HepG2 (cell line): ENCODE measurements at regions not wholly inside any gene's neighbourhood (a gene's known extent, or its start where the extent isn't known, plus 50 kb on each side); places are given as distances from the start of the nearest gene placed in this dataset.
"Not testable (repeated sequence)": the region's sequence is repeated elsewhere in the genome, so short reads cannot be mapped to it uniquely, and the experiment has no call there.

ENCODE experiments used
- ATAC-seq: fragments of 200-7000 bp; cut with Tn5 transposase; 3 replicates; pipeline ENCODE4 v1.9.1; 2020; ENCODE audit warnings: mild to moderate bottlenecking, moderate library complexity
- BruUV-seq: library from RNA; stranded (reverse); fragments of 400-500 nt; replicated peaks from 2 replicates; lab custom pipeline; 2021; lab: Mats Ljungman, UMichigan
- CTCF ChIA-PET: fragments of 300-600 bp; formaldehyde crosslinking; extraction: SDS; loops from one replicate; lab custom pipeline; 2021; ENCODE audit warnings: low total read pairs, inconsistent platforms, low intra/inter-chr PET ratio; lab: Yijun Ruan, JAX
- POLR2A ChIA-PET: fragments of 350-600 bp; sonication (Branson Sonifier 250); formaldehyde crosslinking; loops from one replicate; lab custom pipeline; 2020; ENCODE audit warnings: antibody characterized with exemption, inconsistent platforms; lab: Yijun Ruan, JAX
- DNase-seq: peaks from one replicate; pipeline ENCODE4 v3.0.0-alpha.2; 2015; ENCODE audit warnings: low spot score
- FAIRE-seq: peaks from 3 replicates; lab custom pipeline; 2011; peaks lifted over from hg19 to GRCh38; lab: Jason Lieb, UNC
- H2AFZ ChIP-seq: one replicate; pipeline ENCODE4 v1.6.1; 2011; ENCODE audit warnings: low read length, inconsistent platforms
- H3K27ac ChIP-seq: fragments of 300-600 bp; 3 replicates; pipeline ENCODE4 v1.8.0; 2011; ENCODE audit warnings: mixed run types, mild to moderate bottlenecking, mixed read lengths, low read length, inconsistent platforms; ENCODE audit not compliant: insufficient read depth; ENCODE audit errors: extremely low read length
- H3K27me3 ChIP-seq, 2 experiments: fragments of 200-600 bp in 1 of 2; 2 replicates in 1 of 2; 3 replicates in 1 of 2; pipeline versions ENCODE4 v1.6.0 to v1.8.0; 2011; ENCODE audit warnings: low read length in 2 of 2, mild to moderate bottlenecking in 2 of 2, moderate library complexity in 2 of 2, inconsistent platforms in 1 of 2; ENCODE audit not compliant: insufficient read depth in 2 of 2, control insufficient read depth in 1 of 2
- H3K36me3 ChIP-seq, 2 experiments: fragments of 200-600 bp in 1 of 2; replicated peaks in 1 of 2; 2 replicates in 1 of 2; 3 replicates in 1 of 2; pipeline versions ENCODE4 v1.5.1 to v1.8.0; 2011; ENCODE audit warnings: low read length in 2 of 2, inconsistent platforms in 1 of 2; ENCODE audit not compliant: insufficient read depth in 2 of 2, control insufficient read depth in 1 of 2
- H3K4me1 ChIP-seq: 2 replicates; pipeline ENCODE4 v1.5.1; 2012; ENCODE audit warnings: low read length, inconsistent platforms; ENCODE audit not compliant: insufficient read depth
- H3K4me2 ChIP-seq: 2 replicates; pipeline ENCODE4 v1.6.0; 2011; ENCODE audit warnings: low read depth, low read length, inconsistent platforms
- H3K4me3 ChIP-seq, 3 experiments: fragments of 200-600 bp in 1 of 3; sonication (generic), shearing (Covaris generic) in 1 of 3; replicated peaks in 1 of 3; 2 replicates each; pipeline ENCODE4 v1.5.1; 2011 to 2016; ENCODE audit warnings: low read length in 3 of 3, inconsistent platforms in 2 of 3, low read depth in 2 of 3, mild to moderate bottlenecking in 2 of 3, control low read depth in 1 of 3, mixed read lengths in 1 of 3; ENCODE audit not compliant: insufficient read depth in 1 of 3
- H3K79me2 ChIP-seq: one replicate; pipeline ENCODE4 v1.6.1; 2011; ENCODE audit warnings: low read length, inconsistent platforms; ENCODE audit not compliant: insufficient read depth
- H3K9ac ChIP-seq: 2 replicates; pipeline ENCODE4 v1.6.0; 2011; ENCODE audit warnings: mild to moderate bottlenecking, low read depth, low read length, inconsistent platforms; ENCODE audit not compliant: insufficient read depth
- H3K9me3 ChIP-seq: 2 replicates; pipeline ENCODE4 v1.5.1; 2012; ENCODE audit warnings: mild to moderate bottlenecking, low read length
- H4K20me1 ChIP-seq: 2 replicates; pipeline ENCODE4 v1.6.0; 2011; ENCODE audit warnings: inconsistent platforms, mild to moderate bottlenecking, low read length, moderate library complexity; ENCODE audit not compliant: insufficient read depth
- ATF7-NPFF ChIP-seq: sonication (generic); formaldehyde crosslinking; IDR thresholded peaks from 2 replicates; pipeline ENCODE4 v1.8.1; 2023; ENCODE audit warnings: mild to moderate bottlenecking, low read depth, missing genetic modification reagents, moderate library complexity
- FOXM1 ChIP-seq: sonication (generic); formaldehyde crosslinking; IDR thresholded peaks from 2 replicates; pipeline ENCODE4 v1.5.0; 2020; ENCODE audit warnings: missing genetic modification reagents
- HHEX ChIP-seq: IDR thresholded peaks from 2 replicates; pipeline ENCODE4 v1.6.1; 2016; ENCODE audit warnings: control low read depth
- HNF4G ChIP-seq, 2 experiments: sonication (generic) in 1 of 2; formaldehyde crosslinking in 1 of 2; IDR thresholded peaks; 2 replicates each; pipeline versions ENCODE4 v1.4.0 to v1.6.1; 2011 to 2020; ENCODE audit warnings: borderline replicate concordance in 2 of 2, low read depth in 2 of 2, mild to moderate bottlenecking in 2 of 2, low read length in 1 of 2, missing genetic modification reagents in 1 of 2, moderate library complexity in 1 of 2
- NR1H2 ChIP-seq: sonication (generic); formaldehyde crosslinking; IDR thresholded peaks from 2 replicates; pipeline ENCODE4 v1.8.1; 2022; ENCODE audit warnings: low read depth, missing genetic modification reagents, borderline replicate concordance
- SIN3B ChIP-seq: fragments of 150-350 bp; IDR thresholded peaks from 2 replicates; pipeline ENCODE4 v1.6.1; 2014; ENCODE audit warnings: low read length
- SMAD1 ChIP-seq: sonication (generic); formaldehyde crosslinking; IDR thresholded peaks from 2 replicates; pipeline ENCODE4 v1.4.0; 2020; ENCODE audit warnings: missing genetic modification reagents, low read depth, mild to moderate bottlenecking, borderline replicate concordance
- ZNF317 ChIP-seq: sonication (generic); formaldehyde crosslinking; IDR thresholded peaks from 2 replicates; pipeline ENCODE4 v1.5.0; 2020; ENCODE audit warnings: mild to moderate bottlenecking, missing genetic modification reagents
- ZNF343 ChIP-seq: sonication (generic); formaldehyde crosslinking; IDR thresholded peaks from 2 replicates; pipeline ENCODE4 v1.4.0; 2020; ENCODE audit warnings: mild to moderate bottlenecking, missing genetic modification reagents
- ZNF598 ChIP-seq: sonication (generic); formaldehyde crosslinking; IDR thresholded peaks from 2 replicates; pipeline ENCODE4 v1.5.1; 2020; ENCODE audit warnings: mild to moderate bottlenecking, missing genetic modification reagents, borderline replicate concordance
- WGBS: methylation state at CpG from one replicate; pipeline ENCODE4 v1.1.6; 2017; ENCODE audit warnings: low lambda C conversion rate; 5-methylcytosine and 5-hydroxymethylcytosine counted together
- in situ Hi-C: cut with HindIII; loops from 2 replicates; pipeline ENCODE4 v1.10.0; 2017; ENCODE audit warnings: low pct_unique_long_range_greater_than_20kb; ENCODE audit not compliant: extremely low pct_ligation_motif_present
- intact Hi-C: fragments of 100-400 bp; cut with micrococcal nuclease; formaldehyde crosslinking; loops from one replicate; pipeline ENCODE4 v1.10.0; 2022; ENCODE audit not compliant: unreplicated experiment

GRCh38 chr22:35183917-35184316 lies 73.4 kb upstream of the HMGXB4 start:
- TF ChIP-seq ZNF317 (CRISPR knock-in tag) (peak; percentile 89), ZNF343 (CRISPR knock-in tag) (no peak)
- TF ChIP-seq, all 625 proteins: peak for 1
- Histone ChIP-seq H3K36me3 (no peaks in the 10 kb centered on the region), H2AFZ (no peak overlapping the region), H3K4me2 (no peak overlapping the region), H4K20me1 (no peaks in the 10 kb centered on the region), H3K79me2 (no peaks in the 10 kb centered on the region), H3K4me3 (no peak overlapping the region), H3K9ac (no peak overlapping the region), H3K27me3 (no peaks in the 10 kb centered on the region), H3K4me1 (no peaks in the 10 kb centered on the region), H3K9me3 (no peaks in the 10 kb centered on the region), H3K27ac (no peak overlapping the region)
- 37% methylated on average over 2 of the region's 2 CpGs for WGBS
- BruUV-seq: no TSS peak
- ChIA-PET POLR2A (no interaction called here), CTCF (no interaction called here)
- FAIRE-seq: no peak
- DNase-seq: no peak
- no peak for ATAC-seq
- intact Hi-C loops: no loop called here
- in situ Hi-C loops: no loop called here

DNA sequence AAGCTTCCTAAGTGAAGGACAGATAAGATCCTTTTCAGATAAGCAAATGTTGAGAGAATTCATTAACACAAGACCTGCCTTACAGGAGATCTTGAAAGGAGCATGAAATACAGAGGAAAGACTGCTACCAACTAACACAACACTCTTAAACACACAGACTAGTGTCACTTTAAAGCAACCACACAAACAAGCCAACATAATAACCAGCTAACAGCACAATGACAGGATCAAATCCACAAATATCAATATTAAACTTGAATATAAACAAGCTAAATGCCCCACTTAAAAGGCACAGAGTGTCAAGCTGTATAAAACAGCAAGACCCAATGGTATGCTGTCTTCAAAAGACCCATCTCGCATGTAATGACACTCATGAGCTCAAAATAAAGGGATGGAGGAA lies 70.8 kb upstream of the HMGXB4 start:
- Histone ChIP-seq H3K36me3 (peaks cover 0 to 7% of the 10 kb centered on the region in 2 experiments; a peak in 1 of 5 replicates), H3K4me2 (no peak overlapping the region), H3K27me3 (no peaks in the 10 kb centered on the region), H3K79me2 (no peaks in the 10 kb centered on the region), H2AFZ (no peak overlapping the region), H3K4me3 (no peak overlapping the region), H4K20me1 (no peaks in the 10 kb centered on the region), H3K9ac (no peak overlapping the region), H3K9me3 (peaks cover 14% of the 10 kb centered on the region), H3K4me1 (no peaks in the 10 kb centered on the region), H3K27ac (no peak overlapping the region)
- TF ChIP-seq ATF7-NPFF (CRISPR knock-in tag) (no peak), SMAD1 (CRISPR knock-in tag) (no peak), FOXM1 (CRISPR knock-in tag) (no peak), HNF4G (IDR thresholded peaks at IDR 0.05; ENCODE audit: borderline replicate concordance, low read depth, low read length) (no peak), HNF4G (CRISPR knock-in tag; IDR thresholded peaks at IDR 0.05; ENCODE audit: borderline replicate concordance, low read depth) (no peak), ZNF598 (no peak), HHEX (CRISPR knock-in tag) (no peak), SIN3B (no peak), NR1H2 (CRISPR knock-in tag) (no peak)
- POLR2A ChIA-PET: no interaction called here
- BruUV-seq: no TSS peak
- ATAC-seq (no peak), FAIRE-seq (no peak), DNase-seq (no peak)
- CTCF ChIA-PET: no interaction called here
- in situ Hi-C loops (no loop called here), intact Hi-C loops (no loop called here)
- WGBS: 72% methylated on average over 1 of the region's 1 CpG

- DNase-seq, H3K4me3 ChIP-seq, CTCF ChIA-PET, intact Hi-C loops, FAIRE-seq, H2AFZ ChIP-seq, ATAC-seq, H3K9ac ChIP-seq, POLR2A ChIA-PET, BruUV-seq, H3K27me3 ChIP-seq, H3K4me1 ChIP-seq, H3K27ac ChIP-seq, H3K4me2 ChIP-seq, H4K20me1 ChIP-seq, H3K79me2 ChIP-seq, in situ Hi-C loops, H3K36me3 ChIP-seq: not testable (repeated sequence)
- peaks cover 14% of the 10 kb centered on the region for H3K9me3 ChIP-seq
- WGBS: 100% methylated on average over 1 of the region's 1 CpG
Measured at GRCh38 chr22:35188930-35189329, 68.4 kb upstream of the HMGXB4 start.
